T-cell (primary cell): ENCODE measurements at regions not wholly inside any gene's neighbourhood (a gene's known extent, or its start where the extent isn't known, plus 50 kb on each side); places are given as distances from the start of the nearest gene placed in this dataset.
"Not testable (repeated sequence)": the region's sequence is repeated elsewhere in the genome, so short reads cannot be mapped to it uniquely, and the experiment has no call there.

Experiments used
- ATAC-seq, 4 experiments: fragments of 200-7000 bp in 3 of 4; fragments of 150-1000 bp in 1 of 4; cut with Tn5 transposase; replicated peaks in 1 of 4; 1 replicate in 3 of 4; 2 replicates in 1 of 4; pipeline ENCODE4 v1.10.0; 2021; ENCODE audit warnings: moderate library complexity in 3 of 4, mild to moderate bottlenecking in 2 of 4, moderate number of reproducible peaks in 1 of 4
- CTCF ChIA-PET, 2 donors: fragments of 300-600 bp; sonication (Branson Sonifier 250); formaldehyde crosslinking; loops; one replicate each; lab custom pipeline; 2022; ENCODE audit warnings: antibody characterized with exemption in 2 of 2; lab: Charles Lee
- POLR2A ChIA-PET, 2 donors: fragments of 300-600 bp; sonication (Branson Sonifier 250); formaldehyde crosslinking; loops; one replicate each; lab custom pipeline; 2022; ENCODE audit warnings: antibody characterized with exemption in 2 of 2; lab: Charles Lee
- DNase-seq, 35 experiments: peaks; one replicate each; pipeline versions ENCODE4 v3.0.0 to v3.0.0-alpha.2; 2013 to 2023
- H3K27ac ChIP-seq: one replicate; pipeline ENCODE4 v1.5.1; 2013; ENCODE audit warnings: low read length
- H3K27me3 ChIP-seq, 2 experiments: replicated peaks in 1 of 2; 1 replicate in 1 of 2; 2 replicates in 1 of 2; pipeline versions ENCODE4 v1.6.1 to v1.7.0; 2013; ENCODE audit warnings: low read length in 1 of 2, mixed read lengths in 1 of 2; ENCODE audit not compliant: control insufficient read depth in 2 of 2, insufficient read depth in 2 of 2; ENCODE audit errors: extremely low read depth in 1 of 2
- H3K36me3 ChIP-seq, 2 donors: 1 replicate in 1 of 2; 2 replicates in 1 of 2; pipeline versions ENCODE4 v1.6.1 to v1.7.0; 2013; ENCODE audit warnings: low read length in 1 of 2; ENCODE audit not compliant: control insufficient read depth in 2 of 2, insufficient read depth in 1 of 2; ENCODE audit errors: extremely low read depth in 1 of 2
- H3K4me1 ChIP-seq, 2 experiments: 1 replicate in 1 of 2; 2 replicates in 1 of 2; pipeline versions ENCODE4 v1.6.1 to v1.7.0; 2013; ENCODE audit warnings: low read length in 2 of 2, mixed read lengths in 1 of 2; ENCODE audit not compliant: insufficient read depth in 2 of 2, control insufficient read depth in 1 of 2; ENCODE audit errors: extremely low read depth in 1 of 2
- H3K4me3 ChIP-seq, 2 donors: 1 replicate in 1 of 2; 2 replicates in 1 of 2; pipeline versions ENCODE4 v1.5.1 to v1.7.0; 2013; ENCODE audit warnings: mild to moderate bottlenecking in 2 of 2, low read length in 1 of 2, moderate library complexity in 1 of 2; ENCODE audit not compliant: control insufficient read depth in 1 of 2; ENCODE audit errors: extremely low read depth in 1 of 2
- H3K9me3 ChIP-seq: 2 replicates; pipeline ENCODE4 v1.7.0; 2013
- H3K27ac Mint-ChIP-seq, 2 donors: one replicate each; pipeline ENCODE4 v1.8.0; 2020 to 2021; ENCODE audit warnings: mild to moderate bottlenecking in 2 of 2, mixed read lengths in 2 of 2
- H3K27me3 Mint-ChIP-seq, 2 donors: one replicate each; pipeline ENCODE4 v1.8.0; 2021 to 2022; ENCODE audit warnings: mixed read lengths in 2 of 2
- H3K36me3 Mint-ChIP-seq: one replicate; pipeline ENCODE4 v1.8.0; 2021; ENCODE audit warnings: mixed read lengths
- H3K4me1 Mint-ChIP-seq, 3 donors: one replicate each; pipeline ENCODE4 v1.8.0; 2020 to 2022; ENCODE audit warnings: mixed read lengths in 3 of 3, mild to moderate bottlenecking in 1 of 3
- H3K4me3 Mint-ChIP-seq, 3 donors: one replicate each; pipeline ENCODE4 v1.8.0; 2020 to 2022; ENCODE audit warnings: mild to moderate bottlenecking in 3 of 3, mixed read lengths in 3 of 3, moderate library complexity in 3 of 3
- H3K9me3 Mint-ChIP-seq, 3 donors: one replicate each; pipeline ENCODE4 v1.8.0; 2020 to 2022; ENCODE audit warnings: mixed read lengths in 3 of 3
- WGBS: methylation state at CpG from one replicate; pipeline ENCODE4 v1.1.5; 2013; ENCODE audit warnings: missing lambda C conversion rate; ENCODE audit not compliant: insufficient coverage; 5-methylcytosine and 5-hydroxymethylcytosine counted together

GRCh38 chr2:236918545-236918944 is 167.1 kb upstream of the COPS8 start:
- H3K4me3 Mint-ChIP-seq, result no peak overlapping the region
- no peaks in the 10 kb centered on the region for H3K36me3 Mint-ChIP-seq
- H3K27me3 Mint-ChIP-seq, result peaks cover 2 to 10% of the 10 kb centered on the region in 2 donors
- Histone ChIP-seq H3K9me3 (no peaks in the 10 kb centered on the region), H3K27ac (no peak overlapping the region), H3K4me3 (no peak overlapping the region), H3K4me1 (no peaks in the 10 kb centered on the region), H3K27me3 (peaks cover 0 to 8% of the 10 kb centered on the region in 2 experiments), H3K36me3 (no peaks in the 10 kb centered on the region)
- no peak overlapping the region for H3K27ac Mint-ChIP-seq
- CTCF ChIA-PET, result no interaction called here
- no peak for ATAC-seq
- POLR2A ChIA-PET, result no interaction called here
- no peaks in the 10 kb centered on the region for H3K9me3 Mint-ChIP-seq
- H3K4me1 Mint-ChIP-seq, result no peaks in the 10 kb centered on the region
- DNase-seq, result no peak
- WGBS, result 33% methylated on average over 2 of the region's 9 CpGs

- 69% methylated on average over 9 of the region's 9 CpGs for WGBS
- Histone ChIP-seq H3K36me3 (no peaks in the 10 kb centered on the region), H3K4me3 (no peak overlapping the region), H3K27me3 (peaks cover 0 to 8% of the 10 kb centered on the region in 2 experiments), H3K9me3 (no peaks in the 10 kb centered on the region), H3K27ac (no peak overlapping the region), H3K4me1 (no peaks in the 10 kb centered on the region)
- Mint-ChIP-seq H3K4me3 (no peak overlapping the region), H3K27ac (no peak overlapping the region), H3K27me3 (peaks cover 2 to 10% of the 10 kb centered on the region in 2 donors), H3K4me1 (no peaks in the 10 kb centered on the region), H3K9me3 (no peaks in the 10 kb centered on the region), H3K36me3 (no peaks in the 10 kb centered on the region)
- ATAC-seq (no peak), DNase-seq (no peak)
- CTCF ChIA-PET, result no interaction called here
- POLR2A ChIA-PET, result no interaction called here
Observed at GRCh38 chr2:236919209-236919608, 166.5 kb upstream of the COPS8 start.

GRCh38 chr2:236919801-236920379 is 165.8 kb upstream of the COPS8 start:
- CTCF ChIA-PET, POLR2A ChIA-PET, H3K4me1 ChIP-seq, H3K27ac Mint-ChIP-seq, H3K36me3 ChIP-seq, H3K9me3 ChIP-seq, H3K9me3 Mint-ChIP-seq, H3K4me3 Mint-ChIP-seq, ATAC-seq, H3K27me3 ChIP-seq, H3K27ac ChIP-seq, H3K4me1 Mint-ChIP-seq, H3K4me3 ChIP-seq, H3K36me3 Mint-ChIP-seq, DNase-seq: not testable (repeated sequence)
- peaks cover 2 to 10% of the 10 kb centered on the region in 2 donors for H3K27me3 Mint-ChIP-seq
- 86% methylated on average over 8 of the region's 11 CpGs for WGBS

GRCh38 chr2:236922061-236922460 is 163.6 kb upstream of the COPS8 start:
- Mint-ChIP-seq H3K27ac (no peak overlapping the region), H3K4me3 (no peak overlapping the region), H3K4me1 (no peaks in the 10 kb centered on the region), H3K36me3 (no peaks in the 10 kb centered on the region), H3K27me3 (peaks cover 2 to 14% of the 10 kb centered on the region in 2 donors), H3K9me3 (no peaks in the 10 kb centered on the region)
- Histone ChIP-seq H3K4me1 (no peaks in the 10 kb centered on the region), H3K9me3 (no peaks in the 10 kb centered on the region), H3K36me3 (no peaks in the 10 kb centered on the region), H3K4me3 (no peak overlapping the region), H3K27me3 (peaks cover 0 to 6% of the 10 kb centered on the region in 2 experiments), H3K27ac (no peak overlapping the region)
- WGBS, result 92% methylated on average over 4 of the region's 7 CpGs
- ATAC-seq (no peak), DNase-seq (no peak)
- ChIA-PET POLR2A (no interaction called here), CTCF (no interaction called here)

GRCh38 chr2:236928380-236929037 is 157.2 kb upstream of the COPS8 start:
- H3K27me3 Mint-ChIP-seq, result peaks cover 6 to 11% of the 10 kb centered on the region in 2 donors
- H3K36me3 ChIP-seq, result no peaks in the 10 kb centered on the region
- CTCF ChIA-PET, result interaction anchor here in 1 of 2 donors (0.5 kb wide), 1 partner anchor 581 kb away, joined by 3 read pairs; no protein-coding TSS in a partner anchor
- 25% methylated on average over 5 of the region's 8 CpGs for WGBS
- POLR2A ChIA-PET, result no interaction called here
- H3K27ac Mint-ChIP-seq, result no peak overlapping the region
- H3K27me3 ChIP-seq, result peaks cover 0 to under 1% of the 10 kb centered on the region in 2 experiments
- H3K36me3 Mint-ChIP-seq, result no peaks in the 10 kb centered on the region
- peaks cover 5 to 8% (median 5%) of the 10 kb centered on the region in 3 donors for H3K4me1 Mint-ChIP-seq
- H3K9me3 Mint-ChIP-seq, result no peaks in the 10 kb centered on the region
- H3K9me3 ChIP-seq, result no peaks in the 10 kb centered on the region
- H3K4me3 Mint-ChIP-seq, result peak overlapping the region; percentile 43 to 80 (median 67)
- ATAC-seq (no peak), DNase-seq (no peak)
- H3K4me3 ChIP-seq, result peak overlapping the region; percentile 28 to 51
- no peak overlapping the region for H3K27ac ChIP-seq
- H3K4me1 ChIP-seq, result no peaks in the 10 kb centered on the region

GRCh38 chr2:236932831-236933361 is 152.8 kb upstream of the COPS8 start:
- WGBS, result 80% methylated on average over 6 of the region's 9 CpGs
- no peak overlapping the region for H3K27ac Mint-ChIP-seq
- H3K27me3 Mint-ChIP-seq, result peaks cover 6 to 7% of the 10 kb centered on the region in 2 donors
- Histone ChIP-seq H3K36me3 (no peaks in the 10 kb centered on the region), H3K4me1 (no peaks in the 10 kb centered on the region), H3K27ac (no peak overlapping the region), H3K4me3 (no peak overlapping the region), H3K9me3 (no peaks in the 10 kb centered on the region), H3K27me3 (peaks cover 0 to 9% of the 10 kb centered on the region in 2 experiments)
- H3K36me3 Mint-ChIP-seq, result no peaks in the 10 kb centered on the region
- CTCF ChIA-PET, result no interaction called here
- ATAC-seq (no peak), DNase-seq (no peak)
- no peak overlapping the region for H3K4me3 Mint-ChIP-seq
- H3K9me3 Mint-ChIP-seq, result no peaks in the 10 kb centered on the region
- H3K4me1 Mint-ChIP-seq, result peaks cover 5 to 8% (median 5%) of the 10 kb centered on the region in 3 donors
- POLR2A ChIA-PET, result no interaction called here
